PC-9 (cell line): ENCODE measurements at regions not wholly inside any gene's neighbourhood (a gene's known extent, or its start where the extent isn't known, plus 50 kb on each side); places are given as distances from the start of the nearest gene placed in this dataset.

Experiments
- BruUV-seq: library from RNA; stranded (reverse); fragments of 400-500 nt; replicated peaks from 2 replicates; lab custom pipeline; 2021; lab: Mats Ljungman, UMichigan
- CTCF ChIA-PET: fragments of 300-600 bp; sonication (Branson Sonifier 250); formaldehyde crosslinking; loops from one replicate; lab custom pipeline; 2022; ENCODE audit warnings: antibody characterized with exemption; lab: Charles Lee
- POLR2A ChIA-PET: fragments of 300-600 bp; sonication (Branson Sonifier 250); formaldehyde crosslinking; loops from one replicate; lab custom pipeline; 2022; ENCODE audit warnings: antibody characterized with exemption; ENCODE audit not compliant: unreplicated experiment; lab: Charles Lee
- DNase-seq, 2 experiments: peaks; one replicate each; pipeline versions ENCODE4 v3.0.0 to v3.0.0-alpha.2; 2015 to 2022; ENCODE audit warnings: mixed read lengths in 1 of 2
- H2AFZ ChIP-seq: fragments of 200-600 bp; sonication (generic); 2 replicates; pipeline ENCODE4 v1.8.1; 2017; ENCODE audit warnings: antibody characterized with exemption
- H3F3A ChIP-seq: fragments of 200-600 bp; sonication (generic); 2 replicates; pipeline ENCODE4 v1.8.1; 2017; ENCODE audit warnings: antibody characterized with exemption, mild to moderate bottlenecking, low read depth; ENCODE audit not compliant: insufficient read depth
- H3K27ac ChIP-seq: fragments of 200-600 bp; sonication (generic); 2 replicates; pipeline ENCODE4 v1.6.1; 2016; ENCODE audit warnings: mixed run types
- H3K27me3 ChIP-seq: fragments of 200-600 bp; sonication (generic); 2 replicates; pipeline ENCODE4 v1.6.1; 2016; ENCODE audit warnings: low read depth, mixed run types; ENCODE audit not compliant: insufficient read depth
- H3K36me3 ChIP-seq: fragments of 200-600 bp; sonication (generic); 2 replicates; pipeline ENCODE4 v1.6.1; 2016; ENCODE audit warnings: low read depth, mixed run types
- H3K4me1 ChIP-seq: fragments of 200-600 bp; sonication (generic); replicated peaks from 2 replicates; pipeline ENCODE4 v1.6.1; 2016; ENCODE audit warnings: mixed run types; ENCODE audit not compliant: insufficient read depth
- H3K4me2 ChIP-seq: fragments of 200-600 bp; sonication (generic); 2 replicates; pipeline ENCODE4 v1.6.1; 2017; ENCODE audit warnings: mixed run types
- H3K4me3 ChIP-seq: fragments of 200-600 bp; sonication (generic); 2 replicates; pipeline ENCODE4 v1.6.1; 2016; ENCODE audit warnings: mixed run types
- H3K79me2 ChIP-seq: fragments of 200-600 bp; sonication (generic); 2 replicates; pipeline ENCODE4 v1.6.1; 2017; ENCODE audit warnings: low read depth, mixed run types
- H3K9me2 ChIP-seq: fragments of 200-600 bp; sonication (generic); 2 replicates; pipeline ENCODE4 v1.8.1; 2017; ENCODE audit warnings: mild to moderate bottlenecking; ENCODE audit not compliant: insufficient read depth
- H3K9me3 ChIP-seq: fragments of 200-600 bp; sonication (generic); 2 replicates; pipeline ENCODE4 v1.8.1; 2016; ENCODE audit warnings: low read depth; ENCODE audit not compliant: insufficient read depth
- H4K20me1 ChIP-seq: fragments of 200-600 bp; sonication (generic); 2 replicates; pipeline ENCODE4 v1.8.1; 2017; ENCODE audit not compliant: insufficient read depth
- EZH2 ChIP-seq: fragments of 200-600 bp; sonication (generic); IDR thresholded peaks from 2 replicates; pipeline ENCODE4 v1.8.0; 2017; ENCODE audit warnings: antibody characterized with exemption, low read depth
- intact Hi-C: fragments of 100-400 bp; cut with micrococcal nuclease; formaldehyde crosslinking; loops from one replicate; pipeline ENCODE4 v1.10.0; 2022; ENCODE audit not compliant: unreplicated experiment
- TF ChIP-seq, protein P1 (sequence below): fragments of 200-600 bp; sonication (generic); conservative IDR thresholded peaks from 2 replicates; pipeline ENCODE4 v1.6.1; 2017; ENCODE audit warnings: mixed run types, antibody characterized with exemption, mild to moderate bottlenecking, moderate library complexity

DNA sequence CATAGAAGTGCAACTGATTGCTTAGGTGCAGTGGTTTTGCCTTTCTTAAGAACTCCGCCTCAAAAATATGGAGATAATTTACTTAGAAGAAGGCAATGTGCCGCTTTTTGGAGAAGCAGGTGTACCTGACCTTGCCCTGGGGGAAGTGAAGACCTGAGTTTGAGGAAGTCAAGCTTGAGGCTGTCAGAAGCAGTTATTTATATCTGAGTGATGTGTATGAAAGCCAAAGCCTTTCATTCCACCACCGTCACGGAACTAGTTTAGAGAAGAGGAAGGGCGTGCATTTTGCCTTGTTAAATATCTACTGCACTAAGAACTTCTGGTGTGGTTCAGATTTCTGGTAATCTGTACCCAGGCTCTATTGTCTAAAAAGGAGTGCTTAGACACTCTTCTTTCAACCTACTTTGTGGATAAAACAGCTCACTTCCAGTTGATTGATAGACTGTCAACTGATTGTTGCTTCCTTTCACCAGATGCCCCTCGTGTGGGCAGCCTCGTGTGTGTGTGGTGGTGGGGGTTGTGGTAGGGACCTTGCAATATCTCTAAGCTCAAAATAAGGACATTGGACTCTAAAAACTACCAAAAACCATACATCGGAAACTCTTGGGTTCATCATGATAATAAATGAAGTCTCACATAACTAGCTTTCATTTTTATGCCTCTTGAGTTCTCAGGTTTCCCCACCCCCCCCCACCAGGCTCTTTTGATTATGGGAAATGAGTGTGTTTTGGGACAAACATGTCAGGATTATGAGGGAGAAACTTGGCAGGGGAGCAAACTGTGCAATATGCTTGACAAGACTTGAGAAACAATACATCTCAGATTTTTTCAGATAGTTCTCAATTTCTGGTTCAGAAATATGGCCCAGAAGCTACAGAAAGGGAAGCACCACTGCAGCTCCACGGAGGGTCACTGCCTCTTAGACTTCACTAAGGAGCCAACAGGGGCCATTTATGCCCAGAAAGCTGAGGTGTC is 78.6 kb downstream of the ARF6 start:
- Histone ChIP-seq H3K4me1 (peaks cover 81% of the 10 kb centered on the region), H3F3A (peaks cover 60% of the 10 kb centered on the region), H3K27ac (peak overlapping the region; percentile 97), H3K27me3 (no peaks in the 10 kb centered on the region), H3K79me2 (0 out of 2 replicates have a peak, but pooled peaks cover 4% of the 10 kb centered on the region), H3K36me3 (no peaks in the 10 kb centered on the region), H3K4me3 (peak overlapping the region; percentile 40; the same call in 1 of the 2 replicates), H2AFZ (no peak overlapping the region; the same call in 1 of the 2 replicates), H3K9me2 (no peaks in the 10 kb centered on the region), H4K20me1 (no peaks in the 10 kb centered on the region), H3K4me2 (peak overlapping the region; percentile 78), H3K9me3 (peaks cover 6% of the 10 kb centered on the region; the same call in 1 of the 2 replicates)
- no TSS peak for BruUV-seq
- CTCF ChIA-PET: interaction anchor here (0.5 to 1.2 kb wide), 3 partner anchors 29 to 134 kb away, joined by 3 to 6 read pairs (median 3); no protein-coding TSS in a partner anchor
- DNase-seq: no peak
- TF ChIP-seq, protein P1, sequence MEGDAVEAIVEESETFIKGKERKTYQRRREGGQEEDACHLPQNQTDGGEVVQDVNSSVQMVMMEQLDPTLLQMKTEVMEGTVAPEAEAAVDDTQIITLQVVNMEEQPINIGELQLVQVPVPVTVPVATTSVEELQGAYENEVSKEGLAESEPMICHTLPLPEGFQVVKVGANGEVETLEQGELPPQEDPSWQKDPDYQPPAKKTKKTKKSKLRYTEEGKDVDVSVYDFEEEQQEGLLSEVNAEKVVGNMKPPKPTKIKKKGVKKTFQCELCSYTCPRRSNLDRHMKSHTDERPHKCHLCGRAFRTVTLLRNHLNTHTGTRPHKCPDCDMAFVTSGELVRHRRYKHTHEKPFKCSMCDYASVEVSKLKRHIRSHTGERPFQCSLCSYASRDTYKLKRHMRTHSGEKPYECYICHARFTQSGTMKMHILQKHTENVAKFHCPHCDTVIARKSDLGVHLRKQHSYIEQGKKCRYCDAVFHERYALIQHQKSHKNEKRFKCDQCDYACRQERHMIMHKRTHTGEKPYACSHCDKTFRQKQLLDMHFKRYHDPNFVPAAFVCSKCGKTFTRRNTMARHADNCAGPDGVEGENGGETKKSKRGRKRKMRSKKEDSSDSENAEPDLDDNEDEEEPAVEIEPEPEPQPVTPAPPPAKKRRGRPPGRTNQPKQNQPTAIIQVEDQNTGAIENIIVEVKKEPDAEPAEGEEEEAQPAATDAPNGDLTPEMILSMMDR: no peak
- TF ChIP-seq EZH2: no peak
- intact Hi-C loops: loop anchor here (1.0 to 2.0 kb wide), 3 partner anchors 9 to 79 kb away; no protein-coding TSS in a partner anchor
- POLR2A ChIA-PET: interaction anchor here (0.6 to 1.8 kb wide), 8 partner anchors 9 to 109 kb away, joined by 3 to 12 read pairs (median 5); no protein-coding TSS in a partner anchor

DNA sequence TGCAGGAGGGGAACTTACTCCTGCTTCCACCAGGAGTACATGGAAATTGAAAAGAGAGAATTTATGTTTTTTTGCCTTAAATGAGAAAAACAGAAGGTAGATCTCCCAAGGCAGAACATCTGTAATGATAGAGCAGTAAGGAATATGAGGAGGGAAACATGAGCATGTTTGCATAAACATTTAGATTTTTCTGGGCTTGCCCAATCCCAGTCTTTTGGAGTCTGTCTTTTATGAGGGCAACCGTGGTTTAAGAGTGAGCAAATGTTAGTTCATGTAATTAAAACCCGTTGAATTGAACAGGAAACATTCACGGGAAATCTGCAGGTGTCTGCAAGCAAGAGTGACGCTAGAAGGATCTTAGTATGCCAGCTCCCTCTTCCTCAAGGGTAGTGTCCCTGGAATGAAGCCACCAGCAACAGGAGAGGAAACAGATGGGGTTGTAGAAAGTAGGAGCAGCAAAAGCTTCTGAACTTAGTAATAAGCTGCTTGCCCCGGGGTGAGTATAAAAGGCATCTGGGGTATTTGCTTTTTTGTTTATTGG is 79.3 kb downstream of the ARF6 start:
- Histone ChIP-seq H3F3A (peaks cover 68% of the 10 kb centered on the region), H4K20me1 (no peaks in the 10 kb centered on the region), H3K27me3 (no peaks in the 10 kb centered on the region), H3K4me3 (peak overlapping the region; percentile 40; the same call in 1 of the 2 replicates), H2AFZ (peak overlapping the region; percentile 3; the same call in 1 of the 2 replicates), H3K4me2 (peak overlapping the region; percentile 78), H3K36me3 (no peaks in the 10 kb centered on the region), H3K4me1 (peaks cover 81% of the 10 kb centered on the region), H3K9me2 (no peaks in the 10 kb centered on the region), H3K27ac (peak overlapping the region; percentile 97), H3K9me3 (peaks cover 2% of the 10 kb centered on the region; the same call in 1 of the 2 replicates), H3K79me2 (0 out of 2 replicates have a peak, but pooled peaks cover 4% of the 10 kb centered on the region)
- BruUV-seq: TSS peak; percentile 66
- peak; percentile 46 to 96 for DNase-seq
- no peak for TF ChIP-seq EZH2
- TF ChIP-seq, protein P1: no peak
- CTCF ChIA-PET: interaction anchor here (0.6 to 1.2 kb wide), 4 partner anchors 29 to 135 kb away, joined by 3 to 8 read pairs (median 4); no protein-coding TSS in a partner anchor
- intact Hi-C loops: loop anchor here (1.0 to 2.0 kb wide), 3 partner anchors 10 to 80 kb away; no protein-coding TSS in a partner anchor
- POLR2A ChIA-PET: interaction anchor here (0.6 to 1.8 kb wide), 10 partner anchors 10 to 276 kb away, joined by 3 to 12 read pairs (median 6); no protein-coding TSS in a partner anchor
